CMK (cell line): ENCODE measurements at regions not wholly inside any gene's neighbourhood (a gene's known extent, or its start where the extent isn't known, plus 50 kb on each side); places are given as distances from the start of the nearest gene placed in this dataset.

Experiments
- DNase-seq: peaks from one replicate; pipeline ENCODE4 v3.0.0-alpha.2; 2010; ENCODE audit warnings: low read depth

DNA sequence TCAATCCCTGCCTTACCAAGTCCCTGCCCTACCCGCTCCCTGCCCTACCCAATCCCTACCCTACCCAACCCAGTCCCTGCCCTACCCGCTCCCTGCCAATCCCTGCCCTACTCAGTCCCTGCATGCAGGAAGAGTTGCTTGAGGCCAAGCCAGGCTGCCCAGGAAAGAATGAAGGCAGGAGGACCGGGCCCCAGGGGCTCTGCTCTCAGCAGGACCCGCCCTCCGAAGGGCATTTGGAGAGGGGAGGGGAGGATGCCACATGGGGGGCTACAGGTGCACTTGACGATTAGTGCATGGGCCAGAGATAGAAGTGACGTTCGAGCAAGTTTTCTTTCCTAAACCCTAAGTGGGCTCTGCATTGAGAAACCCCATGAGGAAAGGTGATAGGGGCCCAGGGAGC is 581.2 kb downstream of the TBC1D22A start:
- DNase-seq = no peak

DNA sequence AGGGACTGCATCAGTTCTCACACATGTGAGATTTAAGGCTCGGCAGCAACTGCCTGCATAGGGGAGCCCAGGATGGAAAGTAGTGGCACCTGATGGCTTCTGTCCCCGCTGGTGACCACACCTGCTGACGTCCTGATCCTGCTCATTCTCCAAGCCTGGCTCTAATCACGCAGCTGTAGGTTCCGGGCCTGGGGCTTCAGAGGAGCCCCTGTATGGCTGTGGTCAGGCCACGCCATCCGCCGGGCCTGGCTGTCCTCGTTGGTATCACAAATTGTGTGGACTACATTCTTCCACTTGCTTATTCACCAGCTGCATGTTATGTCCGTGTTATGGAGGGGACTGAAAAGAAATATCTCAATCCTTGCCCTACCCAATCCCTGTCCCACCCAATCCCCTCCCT is 580.0 kb downstream of the TBC1D22A start:
- DNase-seq = no peak

DNA sequence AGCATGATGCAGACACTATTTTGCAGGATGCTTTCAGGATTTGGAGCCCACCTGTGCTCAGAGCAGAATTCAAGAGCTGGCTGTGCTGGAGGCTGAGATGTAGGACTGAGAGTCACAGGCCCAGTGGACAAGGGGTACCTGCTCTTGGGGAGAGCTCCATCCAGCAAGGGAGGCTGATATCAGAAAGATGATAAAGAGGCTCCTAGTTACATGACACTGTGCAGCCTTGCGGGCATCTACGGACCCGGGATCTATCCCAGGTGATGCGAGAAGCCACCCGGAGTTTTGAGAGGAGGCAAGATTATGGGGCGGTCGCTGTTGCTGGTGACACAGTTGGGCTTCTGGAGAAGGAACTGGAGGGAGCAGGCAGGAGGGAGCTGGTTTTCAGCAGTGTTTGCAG is 579.0 kb downstream of the TBC1D22A start:
- no peak for DNase-seq

DNA sequence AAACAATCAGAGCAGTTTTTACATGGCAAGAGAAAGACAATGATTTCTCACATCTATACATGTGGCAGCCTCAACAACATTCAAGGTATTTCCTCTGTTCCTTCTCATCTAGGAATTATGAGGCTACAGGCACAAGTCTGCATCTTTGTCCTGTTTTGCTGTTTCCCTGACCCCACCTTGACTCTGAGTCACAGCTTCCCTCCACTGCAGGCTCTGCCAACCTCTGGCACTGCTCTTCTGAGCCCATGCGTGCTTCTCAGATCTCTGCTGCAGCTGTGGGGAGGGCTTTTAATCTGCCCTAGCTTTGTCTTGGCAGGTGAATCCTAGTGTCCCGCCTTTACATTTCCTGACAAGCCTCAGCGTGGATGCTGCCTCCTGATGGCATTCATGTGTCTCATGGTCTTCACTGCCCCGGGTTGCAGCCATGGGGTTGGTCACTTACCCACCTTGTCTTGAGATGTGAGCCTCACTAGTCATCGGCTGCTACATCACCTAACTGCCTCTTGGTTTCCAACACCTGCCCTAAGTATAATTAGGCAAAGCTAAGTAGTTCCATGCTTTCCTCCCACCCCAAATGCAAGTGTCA is 578.5 kb downstream of the TBC1D22A start:
- DNase-seq = no peak

DNA sequence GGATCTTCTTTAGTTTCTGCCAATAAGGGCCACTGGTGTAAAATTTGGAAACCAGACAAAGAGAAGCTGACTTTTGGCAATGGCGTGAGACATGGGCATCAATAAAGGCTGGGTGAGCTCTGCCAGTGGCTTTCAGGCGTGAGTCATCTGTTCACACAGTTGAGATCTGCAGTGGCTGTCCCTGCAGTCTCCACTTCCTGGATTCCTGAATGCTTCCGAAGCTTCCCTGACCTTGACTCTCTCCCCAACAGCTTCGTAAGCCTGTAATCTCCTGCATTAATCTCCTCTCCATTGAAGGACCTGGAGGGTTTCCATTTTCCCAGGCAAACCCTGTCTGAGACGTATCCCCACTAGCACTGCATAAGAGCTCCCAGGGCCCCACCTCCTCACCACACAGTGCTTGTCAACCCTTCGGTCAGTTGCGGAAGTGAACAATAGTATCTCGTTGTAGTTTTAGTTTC is 574.7 kb downstream of the TBC1D22A start:
- no peak for DNase-seq

DNA sequence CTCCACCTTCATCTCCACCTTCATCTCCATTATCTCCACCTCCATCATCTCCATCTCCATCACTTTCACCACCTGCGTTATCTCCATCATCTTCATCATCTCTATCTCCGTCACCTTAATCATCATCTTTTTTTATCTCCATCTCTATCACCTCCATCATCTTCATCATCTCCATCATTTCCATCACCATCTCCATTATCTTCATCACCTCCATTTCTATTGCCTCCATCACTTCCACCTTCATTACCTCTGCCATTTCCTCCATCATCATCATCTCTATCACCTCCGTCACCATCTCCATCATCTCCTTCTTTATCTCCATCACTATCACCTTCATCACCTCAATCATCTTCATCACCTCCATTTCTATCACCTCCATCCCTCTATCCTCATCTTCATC is 573.5 kb downstream of the TBC1D22A start:
- no peak for DNase-seq

DNA sequence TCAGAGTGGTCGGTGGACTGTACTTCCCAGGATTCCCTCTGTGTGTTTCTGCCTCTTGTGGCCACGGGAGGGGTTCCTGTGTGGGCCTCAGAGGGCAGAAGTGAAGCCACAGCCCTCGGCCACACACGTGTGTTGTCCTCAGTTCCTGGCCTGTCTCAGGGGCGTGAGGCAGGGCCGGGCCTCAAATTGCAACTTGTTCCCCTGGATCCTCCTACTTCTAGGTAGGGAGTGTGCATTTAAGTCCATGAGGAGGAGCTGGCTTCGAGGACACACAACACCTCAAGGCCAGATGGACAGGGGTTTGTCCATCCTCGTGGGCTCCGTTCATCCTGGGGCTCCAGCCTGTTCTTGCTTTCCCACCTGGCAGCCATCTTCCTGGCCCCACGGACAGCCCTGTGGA is 573.0 kb downstream of the TBC1D22A start:
- no peak for DNase-seq

DNA sequence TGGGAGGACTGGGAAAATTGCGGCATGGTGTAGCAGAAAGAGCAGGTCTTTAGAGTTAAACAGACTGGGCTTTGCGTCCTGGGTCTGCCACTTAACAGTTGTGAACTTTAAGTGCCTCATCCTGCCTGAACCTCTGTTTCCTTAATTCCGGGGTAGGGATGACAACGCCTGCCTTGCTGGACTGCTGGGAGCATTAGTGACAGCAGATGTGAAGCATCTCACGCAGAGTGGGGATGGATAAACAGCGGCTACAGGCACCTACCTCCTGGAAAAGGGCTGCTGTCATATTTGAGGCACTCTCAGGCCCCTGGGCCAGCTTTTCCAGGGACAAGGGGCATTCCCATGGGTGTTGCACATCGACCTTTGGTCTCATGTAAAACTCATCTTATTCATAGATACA is 572.2 kb downstream of the TBC1D22A start:
- no peak for DNase-seq

DNA sequence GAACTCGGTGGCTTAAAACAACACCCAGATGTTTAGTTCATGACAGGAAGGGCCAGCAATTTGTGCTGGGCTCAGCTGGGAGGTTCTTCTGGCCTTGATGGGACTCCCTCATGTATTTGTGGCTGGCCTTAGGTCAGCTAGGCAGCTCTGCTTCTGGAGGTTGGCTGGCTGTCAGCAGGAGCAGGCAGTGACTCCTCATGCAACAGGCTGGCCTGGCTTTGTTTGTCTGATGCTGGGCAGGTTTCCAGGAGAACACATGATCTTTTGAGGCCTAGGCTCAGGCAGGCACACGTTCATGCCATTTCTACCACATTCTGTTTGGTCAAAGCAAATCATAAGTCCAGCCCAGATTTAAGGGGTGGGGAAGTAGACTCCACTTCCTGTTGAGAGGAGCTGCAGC is 571.2 kb downstream of the TBC1D22A start:
- DNase-seq = no peak

DNA sequence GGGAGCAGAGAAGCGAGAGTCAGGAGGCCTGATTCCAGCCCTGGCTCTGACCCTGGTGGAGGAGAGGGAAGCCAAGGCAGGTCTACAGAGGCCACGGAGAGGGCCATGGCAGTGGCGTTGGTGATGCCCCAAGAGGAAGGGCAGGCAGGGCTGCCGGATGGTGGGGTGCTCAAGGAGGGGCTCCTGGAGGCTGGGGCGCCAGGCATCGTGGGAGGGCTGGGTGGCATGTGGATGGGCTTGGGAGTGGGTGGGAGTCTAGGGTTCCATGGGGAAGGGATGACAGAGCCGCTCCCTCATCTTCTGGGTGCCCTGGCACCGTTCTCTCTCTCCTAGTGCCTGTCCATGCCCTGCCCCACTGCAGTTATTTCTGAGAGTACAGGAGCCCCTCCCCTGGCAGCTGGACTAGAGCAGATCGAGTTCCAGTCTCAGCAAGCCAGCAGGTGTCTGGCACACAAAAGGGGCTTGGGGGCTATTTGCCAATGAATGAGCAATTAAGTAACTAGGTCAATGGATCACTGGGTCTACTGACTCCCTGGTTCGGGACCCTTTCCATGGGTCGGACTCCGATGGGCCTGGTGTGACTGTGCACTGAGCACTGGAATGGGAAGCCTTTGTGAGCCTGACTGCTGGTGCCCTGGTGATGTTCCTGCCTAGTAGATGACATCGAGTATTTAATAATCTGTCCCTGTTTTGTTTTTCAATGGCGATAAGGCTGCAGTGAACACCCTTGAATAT is 570.0 kb downstream of the TBC1D22A start:
- no peak for DNase-seq

DNA sequence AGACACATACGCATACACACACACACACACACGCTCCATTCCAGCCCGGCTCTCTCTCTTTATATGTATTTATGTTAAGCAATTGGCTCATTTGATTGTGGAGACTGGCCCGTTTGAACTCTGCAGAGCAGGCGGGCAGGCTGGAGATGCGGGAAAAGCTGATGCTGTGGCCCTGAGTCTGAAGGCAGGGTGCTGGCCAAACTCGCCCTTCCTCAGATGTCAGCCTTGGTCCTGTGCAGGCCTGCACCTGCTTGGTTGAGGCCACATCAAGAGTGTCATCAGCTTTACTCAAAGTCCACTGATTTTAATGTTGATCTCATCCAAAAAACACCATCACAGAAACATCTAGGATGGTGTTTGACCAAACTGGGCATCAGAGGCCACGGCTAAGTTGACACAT is 569.3 kb downstream of the TBC1D22A start:
- DNase-seq = no peak

DNA sequence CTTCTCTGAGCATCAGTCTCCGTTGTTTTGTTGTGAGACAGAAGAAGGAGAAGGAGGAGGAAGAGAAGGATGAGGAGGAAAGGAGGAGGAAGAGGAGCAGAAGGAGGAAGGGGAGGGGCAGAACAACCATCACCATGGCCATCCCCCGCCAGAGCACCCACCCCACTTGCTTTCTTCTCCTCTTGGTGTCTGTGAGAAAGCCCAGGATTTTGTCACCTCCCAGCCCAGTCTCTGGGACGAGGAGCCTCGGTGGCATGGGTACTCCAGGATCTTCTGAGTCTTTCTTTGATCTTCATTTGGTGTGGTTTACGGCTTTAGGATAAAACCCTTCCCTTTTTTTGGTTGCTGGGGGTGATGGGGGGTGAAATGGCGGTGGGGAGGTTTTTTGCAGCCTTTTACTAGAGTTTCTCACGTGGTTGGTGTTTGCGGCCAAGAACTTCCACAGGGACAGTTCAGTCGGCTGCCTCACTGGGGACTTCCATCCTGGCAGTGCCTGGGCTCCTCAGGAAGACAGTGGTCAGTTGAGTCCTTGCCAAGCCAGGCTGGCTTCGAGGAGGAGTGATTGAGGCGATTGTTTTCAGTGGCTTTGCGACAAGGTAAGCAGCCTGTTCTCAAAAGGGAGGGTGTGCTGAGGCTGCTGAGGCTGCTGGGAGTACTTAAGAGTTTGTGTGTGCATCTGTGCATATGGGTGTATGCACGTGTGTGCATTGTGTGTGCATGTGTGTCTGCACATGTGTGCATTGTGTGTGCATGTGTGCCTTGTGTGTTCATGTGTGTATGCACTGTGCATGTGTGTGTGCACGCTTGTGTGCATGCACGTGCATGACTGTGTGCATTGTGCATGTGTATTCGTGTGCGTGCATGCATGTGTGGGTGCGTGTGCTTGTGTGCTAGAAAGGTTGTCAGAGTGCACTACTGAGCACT is 567.5 kb downstream of the TBC1D22A start:
- no peak for DNase-seq

DNA sequence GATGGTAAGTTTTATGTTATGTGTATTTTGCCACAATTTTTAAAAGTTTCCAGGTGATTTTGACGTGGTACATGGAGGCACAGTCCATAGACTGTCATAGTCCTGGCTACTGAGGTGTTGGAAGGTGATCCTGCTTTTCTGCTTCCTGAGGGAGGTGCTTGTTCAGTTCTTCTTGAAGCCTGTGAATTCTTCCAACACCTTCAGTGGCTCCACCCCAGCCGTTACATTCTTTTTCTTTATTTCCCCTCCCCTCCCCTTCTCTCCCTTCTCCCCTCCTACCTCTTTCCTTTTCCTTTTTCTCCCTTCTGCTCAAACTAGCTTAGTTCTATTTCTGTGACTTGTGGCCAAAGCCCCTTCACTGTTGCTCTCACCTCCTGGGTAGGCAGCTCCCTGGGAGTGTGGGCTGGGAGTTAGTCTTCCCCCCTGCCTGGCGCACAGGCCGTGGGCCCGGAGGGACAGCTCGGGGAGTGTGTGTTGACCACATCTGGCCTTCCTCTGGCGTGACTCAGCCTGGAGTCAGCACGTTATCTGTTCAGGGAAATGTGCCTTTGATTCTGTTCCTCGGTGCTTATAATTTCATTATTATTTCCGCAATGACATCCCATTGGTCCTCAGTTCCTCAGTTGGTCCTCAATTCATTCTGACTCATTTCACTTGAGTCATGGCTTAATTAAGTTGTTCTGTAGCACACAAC is 566.2 kb downstream of the TBC1D22A start:
- DNase-seq = no peak

DNA sequence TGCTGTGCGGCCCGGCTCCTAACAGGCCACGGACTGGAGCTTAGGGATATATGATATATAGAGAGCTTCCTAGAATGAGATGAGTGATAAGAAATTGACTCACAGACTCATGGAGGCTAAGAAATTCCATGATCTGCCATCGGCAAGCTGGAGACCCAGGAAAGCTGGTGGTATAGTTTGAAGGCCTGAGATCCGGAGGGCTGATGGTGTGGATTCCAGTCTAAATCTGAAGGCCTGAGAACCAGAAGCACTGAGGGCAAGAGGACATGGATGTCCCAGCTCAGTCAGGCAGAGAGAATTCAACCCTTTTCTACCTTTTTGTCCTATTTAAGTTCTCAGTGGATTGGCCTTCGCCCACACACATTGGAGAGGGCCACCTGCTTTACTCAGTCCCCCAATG is 564.8 kb downstream of the TBC1D22A start:
- DNase-seq = no peak

DNA sequence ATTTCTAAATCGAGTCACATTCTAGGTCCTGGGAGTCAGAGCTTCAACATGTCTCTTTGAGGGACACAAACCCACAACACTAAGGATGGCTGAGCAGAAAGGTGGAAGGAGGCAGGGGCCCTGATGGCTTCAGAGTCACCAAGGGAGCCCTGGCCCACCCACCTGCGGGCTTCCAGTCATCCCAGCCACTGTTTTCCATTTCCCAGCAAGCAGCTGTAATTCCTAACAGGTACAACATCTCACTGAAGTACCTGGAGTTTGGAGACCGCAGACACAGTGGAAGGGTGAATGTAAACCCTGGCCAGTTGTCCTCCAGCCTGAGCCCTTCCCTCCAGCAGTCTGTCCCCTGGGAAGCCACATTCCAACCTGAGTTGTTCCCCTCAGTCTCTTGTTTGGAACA is 562.8 kb downstream of the TBC1D22A start:
- DNase-seq = no peak

DNA sequence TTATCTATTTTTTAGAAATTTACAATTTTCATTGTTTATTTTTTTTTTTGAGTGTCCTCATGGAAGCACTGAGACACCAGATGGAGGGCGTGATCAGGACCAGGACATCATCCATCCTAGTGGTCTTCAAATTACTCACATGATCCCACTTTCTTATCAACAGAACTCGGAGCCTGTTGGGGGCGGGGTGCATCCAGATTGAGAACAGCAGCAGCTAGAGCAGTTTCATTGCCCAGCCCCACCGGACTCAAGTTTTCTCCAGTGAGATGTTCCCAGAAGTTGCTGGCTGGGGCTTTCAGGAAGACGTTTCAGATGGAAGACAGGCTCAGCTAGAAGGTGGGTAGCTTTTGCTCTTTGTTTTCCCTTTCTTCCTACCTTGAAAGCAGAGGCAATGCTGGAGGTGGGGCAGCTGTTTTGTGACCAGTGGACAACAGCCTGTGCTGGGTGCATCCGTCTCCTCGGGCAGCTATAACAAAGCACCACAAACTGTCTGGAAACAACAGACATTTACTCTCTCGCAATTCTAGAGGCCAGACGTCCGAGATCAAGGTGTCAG is 562.1 kb downstream of the TBC1D22A start:
- no peak for DNase-seq

DNA sequence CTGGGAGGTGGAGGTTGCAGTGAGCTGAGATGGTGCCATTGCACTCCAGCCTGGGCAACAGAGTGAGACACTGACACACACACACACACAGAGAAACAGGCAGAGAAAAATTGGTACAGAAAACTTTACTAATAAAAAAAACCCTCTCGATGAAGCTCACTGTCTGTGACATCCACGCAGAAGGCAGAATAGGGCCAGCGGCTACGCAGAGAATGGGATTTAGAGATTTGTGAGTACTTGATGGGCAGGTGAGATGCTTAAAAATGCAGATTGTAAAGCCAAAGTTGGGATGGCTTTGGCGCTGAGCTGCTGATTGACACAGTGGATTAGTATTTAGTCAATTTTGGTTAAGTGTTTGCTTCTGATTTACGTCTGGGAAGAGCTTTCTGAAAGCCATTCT is 561.1 kb downstream of the TBC1D22A start:
- DNase-seq = no peak

DNA sequence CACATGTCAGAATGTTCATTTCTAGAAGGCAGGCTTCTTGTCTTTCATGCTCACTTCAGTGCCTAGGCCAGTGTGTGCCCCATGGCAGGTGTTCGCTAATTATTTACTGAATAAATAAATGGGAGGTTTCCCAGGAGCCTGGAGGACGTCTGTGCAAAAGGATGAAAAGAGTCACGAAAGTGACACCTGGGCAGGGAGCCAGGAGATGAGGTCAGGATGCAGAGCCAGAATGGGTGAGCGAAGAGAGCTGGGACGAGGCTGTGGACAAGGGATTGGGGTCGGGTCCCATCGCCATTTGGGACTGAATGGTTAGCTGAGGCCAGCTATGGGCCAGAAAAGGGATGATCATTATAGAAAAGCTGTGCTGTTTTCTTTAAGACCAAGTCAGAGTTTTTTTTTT is 560.4 kb downstream of the TBC1D22A start:
- no peak for DNase-seq

DNA sequence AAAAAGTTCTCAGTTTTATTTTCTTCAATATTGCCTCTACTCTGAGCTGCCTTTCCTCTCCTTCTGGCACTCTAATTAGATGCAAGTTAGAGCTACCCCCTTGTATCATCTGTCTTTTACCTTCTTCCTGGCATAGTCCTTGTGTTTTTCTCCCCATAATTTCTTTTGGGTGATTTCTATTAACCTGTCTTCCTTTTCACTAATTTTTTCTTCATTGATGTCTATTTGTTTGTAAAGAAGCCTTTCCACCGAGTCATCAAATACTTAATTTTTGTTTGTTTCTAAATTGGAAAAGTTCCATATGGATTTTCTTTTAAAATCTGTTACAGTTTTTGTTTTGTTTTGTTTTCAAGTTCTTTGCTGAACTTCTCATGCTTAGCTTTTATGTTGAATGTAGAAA is 558.1 kb downstream of the TBC1D22A start:
- DNase-seq = no peak

DNA sequence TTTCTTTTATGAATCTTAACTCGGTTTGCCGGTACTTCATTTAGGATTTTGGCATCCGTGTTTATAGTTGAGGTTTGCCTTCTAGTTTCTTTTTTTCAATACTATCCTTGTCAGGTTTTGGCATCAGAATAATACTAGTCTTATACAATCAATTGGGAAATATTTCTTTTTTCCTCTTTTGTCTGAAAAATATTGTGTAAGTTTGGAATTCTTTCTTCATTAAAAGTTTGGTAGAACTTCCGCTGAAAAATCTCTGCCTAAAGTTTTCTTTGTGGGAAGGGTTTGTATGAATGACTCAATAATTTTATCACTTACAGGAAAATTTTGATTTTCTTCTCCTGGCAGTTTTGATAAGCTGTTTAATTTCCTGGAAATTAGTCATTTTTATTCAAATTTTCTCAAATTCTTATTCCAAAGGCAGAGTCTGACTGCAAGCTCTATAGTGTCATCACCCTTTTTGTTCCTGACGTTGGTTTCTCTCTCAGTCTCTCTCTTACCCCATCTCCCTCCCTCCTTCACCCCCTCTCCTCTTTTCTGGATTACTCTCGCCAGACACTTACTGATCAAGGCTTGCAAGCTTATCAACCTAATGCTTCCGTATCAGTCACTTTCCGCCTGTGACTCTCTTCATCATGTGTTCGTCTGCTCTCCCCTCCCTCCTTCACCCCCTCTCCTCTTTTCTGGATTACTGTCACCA is 555.7 kb downstream of the TBC1D22A start:
- no peak for DNase-seq

DNA sequence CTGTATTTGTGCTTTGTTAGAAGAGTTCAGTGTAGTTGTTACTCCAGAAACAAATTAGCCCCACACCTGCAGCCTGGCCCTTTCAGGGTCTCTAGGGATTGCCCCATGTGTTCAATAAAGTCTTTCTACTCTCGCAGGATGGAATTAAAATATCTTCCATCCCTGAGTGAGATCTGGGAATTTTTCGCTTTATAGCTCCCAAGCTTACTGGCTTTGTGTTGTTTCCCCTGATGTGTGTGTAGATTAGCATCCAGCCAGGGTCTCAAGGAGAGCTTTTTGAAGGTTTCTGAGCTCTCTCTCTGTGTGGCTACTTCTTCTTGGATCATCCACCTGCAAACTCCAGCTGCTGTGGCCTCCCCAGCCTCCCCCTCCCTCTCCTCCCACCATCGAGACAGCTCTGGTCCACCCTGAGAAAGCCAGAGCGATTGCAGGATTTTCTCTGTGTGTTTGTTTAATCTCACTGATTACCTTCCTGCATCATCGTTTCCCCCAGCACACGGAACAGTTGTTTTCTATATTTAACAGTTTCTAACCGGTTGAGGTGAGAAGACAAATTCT is 553.5 kb downstream of the TBC1D22A start:
- no peak for DNase-seq
